HepG2 (cell line): ENCODE measurements at regions not wholly inside any gene's neighbourhood (a gene's known extent, or its start where the extent isn't known, plus 50 kb on each side); places are given as distances from the start of the nearest gene placed in this dataset.

Experiments used
- ATAC-seq: fragments of 200-7000 bp; cut with Tn5 transposase; 3 replicates; pipeline ENCODE4 v1.9.1; 2020; ENCODE audit warnings: mild to moderate bottlenecking, moderate library complexity
- BruUV-seq: library from RNA; stranded (reverse); fragments of 400-500 nt; replicated peaks from 2 replicates; lab custom pipeline; 2021; lab: Mats Ljungman, UMichigan
- CTCF ChIA-PET: fragments of 300-600 bp; formaldehyde crosslinking; extraction: SDS; loops from one replicate; lab custom pipeline; 2021; ENCODE audit warnings: low total read pairs, inconsistent platforms, low intra/inter-chr PET ratio; lab: Yijun Ruan, JAX
- POLR2A ChIA-PET: fragments of 350-600 bp; sonication (Branson Sonifier 250); formaldehyde crosslinking; loops from one replicate; lab custom pipeline; 2020; ENCODE audit warnings: antibody characterized with exemption, inconsistent platforms; lab: Yijun Ruan, JAX
- DNase-seq: peaks from one replicate; pipeline ENCODE4 v3.0.0-alpha.2; 2015; ENCODE audit warnings: low spot score
- FAIRE-seq: peaks from 3 replicates; lab custom pipeline; 2011; peaks lifted over from hg19 to GRCh38; lab: Jason Lieb, UNC
- H2AFZ ChIP-seq: one replicate; pipeline ENCODE4 v1.6.1; 2011; ENCODE audit warnings: low read length, inconsistent platforms
- H3K27ac ChIP-seq: fragments of 300-600 bp; 3 replicates; pipeline ENCODE4 v1.8.0; 2011; ENCODE audit warnings: mixed run types, mild to moderate bottlenecking, mixed read lengths, low read length, inconsistent platforms; ENCODE audit not compliant: insufficient read depth; ENCODE audit errors: extremely low read length
- H3K27me3 ChIP-seq, 2 experiments: fragments of 200-600 bp in 1 of 2; 2 replicates in 1 of 2; 3 replicates in 1 of 2; pipeline versions ENCODE4 v1.6.0 to v1.8.0; 2011; ENCODE audit warnings: low read length in 2 of 2, mild to moderate bottlenecking in 2 of 2, moderate library complexity in 2 of 2, inconsistent platforms in 1 of 2; ENCODE audit not compliant: insufficient read depth in 2 of 2, control insufficient read depth in 1 of 2
- H3K36me3 ChIP-seq, 2 experiments: fragments of 200-600 bp in 1 of 2; replicated peaks in 1 of 2; 2 replicates in 1 of 2; 3 replicates in 1 of 2; pipeline versions ENCODE4 v1.5.1 to v1.8.0; 2011; ENCODE audit warnings: low read length in 2 of 2, inconsistent platforms in 1 of 2; ENCODE audit not compliant: insufficient read depth in 2 of 2, control insufficient read depth in 1 of 2
- H3K4me1 ChIP-seq: 2 replicates; pipeline ENCODE4 v1.5.1; 2012; ENCODE audit warnings: low read length, inconsistent platforms; ENCODE audit not compliant: insufficient read depth
- H3K4me2 ChIP-seq: 2 replicates; pipeline ENCODE4 v1.6.0; 2011; ENCODE audit warnings: low read depth, low read length, inconsistent platforms
- H3K4me3 ChIP-seq, 3 experiments: fragments of 200-600 bp in 1 of 3; sonication (generic), shearing (Covaris generic) in 1 of 3; replicated peaks in 1 of 3; 2 replicates each; pipeline ENCODE4 v1.5.1; 2011 to 2016; ENCODE audit warnings: low read length in 3 of 3, inconsistent platforms in 2 of 3, low read depth in 2 of 3, mild to moderate bottlenecking in 2 of 3, control low read depth in 1 of 3, mixed read lengths in 1 of 3; ENCODE audit not compliant: insufficient read depth in 1 of 3
- H3K79me2 ChIP-seq: one replicate; pipeline ENCODE4 v1.6.1; 2011; ENCODE audit warnings: low read length, inconsistent platforms; ENCODE audit not compliant: insufficient read depth
- H3K9ac ChIP-seq: 2 replicates; pipeline ENCODE4 v1.6.0; 2011; ENCODE audit warnings: mild to moderate bottlenecking, low read depth, low read length, inconsistent platforms; ENCODE audit not compliant: insufficient read depth
- H3K9me3 ChIP-seq: 2 replicates; pipeline ENCODE4 v1.5.1; 2012; ENCODE audit warnings: mild to moderate bottlenecking, low read length
- H4K20me1 ChIP-seq: 2 replicates; pipeline ENCODE4 v1.6.0; 2011; ENCODE audit warnings: inconsistent platforms, mild to moderate bottlenecking, low read length, moderate library complexity; ENCODE audit not compliant: insufficient read depth
- DNMT3B ChIP-seq: conservative IDR thresholded peaks from 2 replicates; pipeline ENCODE4 v1.6.1; 2016; ENCODE audit warnings: missing biosample characterization, control low read depth
- ETV6 ChIP-seq: sonication (generic); formaldehyde crosslinking; conservative IDR thresholded peaks from 2 replicates; pipeline ENCODE4 v1.4.0; 2020; ENCODE audit warnings: missing genetic modification reagents
- SATB2 ChIP-seq: sonication (generic); formaldehyde crosslinking; IDR thresholded peaks from 2 replicates; pipeline ENCODE4 v1.5.0; 2020; ENCODE audit warnings: missing genetic modification reagents
- SMAD9 ChIP-seq: sonication (generic); formaldehyde crosslinking; IDR thresholded peaks from 2 replicates; pipeline ENCODE4 v1.5.1; 2020; ENCODE audit warnings: mild to moderate bottlenecking, missing genetic modification reagents
- TCF7 ChIP-seq: sonication (generic); IDR thresholded peaks from 2 replicates; pipeline ENCODE4 v1.6.1; 2016; ENCODE audit warnings: antibody characterized with exemption, low read depth
- ZBTB42 ChIP-seq: sonication (generic); formaldehyde crosslinking; IDR thresholded peaks from 2 replicates; pipeline ENCODE4 v1.5.0; 2020; ENCODE audit warnings: mild to moderate bottlenecking, missing genetic modification reagents
- ZNF296 ChIP-seq: sonication (generic); formaldehyde crosslinking; conservative IDR thresholded peaks from 2 replicates; pipeline ENCODE4 v1.5.0; 2020; ENCODE audit warnings: mild to moderate bottlenecking, missing genetic modification reagents
- ZNF331 ChIP-seq: sonication (generic); formaldehyde crosslinking; IDR thresholded peaks from 2 replicates; pipeline ENCODE4 v1.4.0; 2020; ENCODE audit warnings: missing genetic modification reagents
- ZNF501 ChIP-seq: sonication (generic); formaldehyde crosslinking; IDR thresholded peaks from 2 replicates; pipeline ENCODE4 v1.5.1; 2020; ENCODE audit warnings: mild to moderate bottlenecking, moderate library complexity, missing genetic modification reagents
- ZNF570 ChIP-seq: sonication (generic); formaldehyde crosslinking; IDR thresholded peaks from 2 replicates; pipeline ENCODE4 v1.4.0; 2020; ENCODE audit warnings: mild to moderate bottlenecking, missing genetic modification reagents, borderline replicate concordance
- ZNF660 ChIP-seq: sonication (generic); formaldehyde crosslinking; IDR thresholded peaks from 2 replicates; pipeline ENCODE4 v1.5.1; 2020; ENCODE audit warnings: mild to moderate bottlenecking, low read depth, missing genetic modification reagents, borderline replicate concordance
- ZNF773 ChIP-seq: sonication (generic); formaldehyde crosslinking; IDR thresholded peaks from 2 replicates; pipeline ENCODE4 v1.4.0; 2020; ENCODE audit warnings: missing genetic modification reagents, borderline replicate concordance
- ZNF775 ChIP-seq: sonication (generic); formaldehyde crosslinking; IDR thresholded peaks from 2 replicates; pipeline ENCODE4 v1.4.0; 2020; ENCODE audit warnings: missing genetic modification reagents, mild to moderate bottlenecking, moderate library complexity, borderline replicate concordance
- WGBS: methylation state at CpG from one replicate; pipeline ENCODE4 v1.1.6; 2017; ENCODE audit warnings: low lambda C conversion rate; 5-methylcytosine and 5-hydroxymethylcytosine counted together
- in situ Hi-C: cut with HindIII; loops from 2 replicates; pipeline ENCODE4 v1.10.0; 2017; ENCODE audit warnings: low pct_unique_long_range_greater_than_20kb; ENCODE audit not compliant: extremely low pct_ligation_motif_present
- intact Hi-C: fragments of 100-400 bp; cut with micrococcal nuclease; formaldehyde crosslinking; loops from one replicate; pipeline ENCODE4 v1.10.0; 2022; ENCODE audit not compliant: unreplicated experiment
- TF ChIP-seq, protein P1 (sequence below): sonication (generic); formaldehyde crosslinking; IDR thresholded peaks from 2 replicates; pipeline ENCODE4 v1.5.1; 2020; ENCODE audit warnings: mild to moderate bottlenecking, missing genetic modification reagents, moderate library complexity
- TF ChIP-seq, protein P2 (sequence below): IDR thresholded peaks from 2 replicates; pipeline ENCODE4 v1.6.1; 2016; ENCODE audit warnings: missing biosample characterization, missing genetic modification reagents, low read depth
- TF ChIP-seq, protein P3 (sequence below): sonication (generic); formaldehyde crosslinking; IDR thresholded peaks from 2 replicates; pipeline ENCODE4 v1.4.0; 2020; ENCODE audit warnings: mild to moderate bottlenecking, missing genetic modification reagents
- TF ChIP-seq, protein P4 (sequence below): sonication (generic); formaldehyde crosslinking; IDR thresholded peaks from 2 replicates; pipeline ENCODE4 v1.5.1; 2020; ENCODE audit warnings: missing genetic modification reagents, mild to moderate bottlenecking, borderline replicate concordance

DNA sequence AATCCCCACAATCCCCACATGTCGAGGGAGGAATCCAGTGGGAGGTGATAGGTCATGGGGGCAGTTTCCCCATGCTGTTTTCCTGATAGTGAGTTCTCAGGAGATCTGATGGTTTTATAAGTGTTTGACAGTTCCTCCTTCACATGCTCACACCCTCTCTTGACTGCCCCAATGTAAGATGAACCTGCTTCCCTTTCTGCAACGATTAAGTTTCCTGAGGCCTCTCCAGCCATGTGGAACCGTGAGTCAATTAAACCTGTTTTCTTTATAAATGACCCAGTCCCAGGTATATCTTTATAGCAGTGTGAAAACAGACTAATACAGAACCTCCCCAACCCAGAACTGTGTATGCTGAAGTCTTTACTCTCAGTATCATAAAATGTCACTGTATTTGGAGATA is 289.5 kb upstream of the MMADHC start (continued):
- TF ChIP-seq, protein P1, sequence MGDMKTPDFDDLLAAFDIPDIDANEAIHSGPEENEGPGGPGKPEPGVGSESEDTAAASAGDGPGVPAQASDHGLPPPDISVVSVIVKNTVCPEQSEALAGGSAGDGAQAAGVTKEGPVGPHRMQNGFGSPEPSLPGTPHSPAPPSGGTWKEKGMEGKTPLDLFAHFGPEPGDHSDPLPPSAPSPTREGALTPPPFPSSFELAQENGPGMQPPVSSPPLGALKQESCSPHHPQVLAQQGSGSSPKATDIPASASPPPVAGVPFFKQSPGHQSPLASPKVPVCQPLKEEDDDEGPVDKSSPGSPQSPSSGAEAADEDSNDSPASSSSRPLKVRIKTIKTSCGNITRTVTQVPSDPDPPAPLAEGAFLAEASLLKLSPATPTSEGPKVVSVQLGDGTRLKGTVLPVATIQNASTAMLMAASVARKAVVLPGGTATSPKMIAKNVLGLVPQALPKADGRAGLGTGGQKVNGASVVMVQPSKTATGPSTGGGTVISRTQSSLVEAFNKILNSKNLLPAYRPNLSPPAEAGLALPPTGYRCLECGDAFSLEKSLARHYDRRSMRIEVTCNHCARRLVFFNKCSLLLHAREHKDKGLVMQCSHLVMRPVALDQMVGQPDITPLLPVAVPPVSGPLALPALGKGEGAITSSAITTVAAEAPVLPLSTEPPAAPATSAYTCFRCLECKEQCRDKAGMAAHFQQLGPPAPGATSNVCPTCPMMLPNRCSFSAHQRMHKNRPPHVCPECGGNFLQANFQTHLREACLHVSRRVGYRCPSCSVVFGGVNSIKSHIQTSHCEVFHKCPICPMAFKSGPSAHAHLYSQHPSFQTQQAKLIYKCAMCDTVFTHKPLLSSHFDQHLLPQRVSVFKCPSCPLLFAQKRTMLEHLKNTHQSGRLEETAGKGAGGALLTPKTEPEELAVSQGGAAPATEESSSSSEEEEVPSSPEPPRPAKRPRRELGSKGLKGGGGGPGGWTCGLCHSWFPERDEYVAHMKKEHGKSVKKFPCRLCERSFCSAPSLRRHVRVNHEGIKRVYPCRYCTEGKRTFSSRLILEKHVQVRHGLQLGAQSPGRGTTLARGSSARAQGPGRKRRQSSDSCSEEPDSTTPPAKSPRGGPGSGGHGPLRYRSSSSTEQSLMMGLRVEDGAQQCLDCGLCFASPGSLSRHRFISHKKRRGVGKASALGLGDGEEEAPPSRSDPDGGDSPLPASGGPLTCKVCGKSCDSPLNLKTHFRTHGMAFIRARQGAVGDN (CRISPR knock-in tag) = no peak
- no peak for TF ChIP-seq ZBTB42 (CRISPR knock-in tag)
- TF ChIP-seq SMAD9 (CRISPR knock-in tag) = no peak
- no peak for TF ChIP-seq TCF7
- no peak for TF ChIP-seq ZNF296
- no peak for TF ChIP-seq ZNF331 (CRISPR knock-in tag)
- TF ChIP-seq ETV6 (CRISPR knock-in tag) = no peak

DNA sequence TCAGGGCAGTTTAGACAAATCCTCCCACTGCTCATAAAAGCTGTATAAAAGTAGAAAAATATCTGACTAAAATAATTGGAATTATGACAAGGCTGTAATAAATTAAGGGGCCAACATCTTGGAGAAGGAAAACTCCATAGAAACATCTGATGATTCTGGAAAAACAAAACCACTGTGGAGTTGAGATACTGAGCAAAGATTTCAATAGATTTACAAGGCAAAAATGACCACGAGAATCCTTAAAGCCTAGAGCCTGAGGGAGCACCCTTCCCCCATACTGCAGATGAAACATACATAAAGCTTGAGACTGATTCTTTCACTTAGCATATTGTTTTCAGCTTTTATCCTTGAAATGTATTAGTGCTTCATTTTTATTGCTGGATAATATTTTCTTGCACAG is 286.4 kb upstream of the MMADHC start:
- H3K79me2 ChIP-seq = no peaks in the 10 kb centered on the region
- H4K20me1 ChIP-seq = no peaks in the 10 kb centered on the region
- no peak for DNase-seq
- H3K9me3 ChIP-seq = peaks cover 61% of the 10 kb centered on the region
- H3K36me3 ChIP-seq = no peaks in the 10 kb centered on the region
- ATAC-seq = no peak
- no peak overlapping the region for H2AFZ ChIP-seq
- CTCF ChIA-PET = no interaction called here
- in situ Hi-C loops = no loop called here
- no peak overlapping the region for H3K27ac ChIP-seq
- 5% methylated on average over 1 of the region's 1 CpG for WGBS
- H3K27me3 ChIP-seq = no peaks in the 10 kb centered on the region
- POLR2A ChIA-PET = no interaction called here
- intact Hi-C loops = no loop called here
- no peak overlapping the region for H3K9ac ChIP-seq
- no peak for TF ChIP-seq ZNF570 (CRISPR knock-in tag)
- no peak for TF ChIP-seq DNMT3B (CRISPR knock-in tag)
- no peak for TF ChIP-seq ZNF660 (CRISPR knock-in tag)
- TF ChIP-seq, protein P2, sequence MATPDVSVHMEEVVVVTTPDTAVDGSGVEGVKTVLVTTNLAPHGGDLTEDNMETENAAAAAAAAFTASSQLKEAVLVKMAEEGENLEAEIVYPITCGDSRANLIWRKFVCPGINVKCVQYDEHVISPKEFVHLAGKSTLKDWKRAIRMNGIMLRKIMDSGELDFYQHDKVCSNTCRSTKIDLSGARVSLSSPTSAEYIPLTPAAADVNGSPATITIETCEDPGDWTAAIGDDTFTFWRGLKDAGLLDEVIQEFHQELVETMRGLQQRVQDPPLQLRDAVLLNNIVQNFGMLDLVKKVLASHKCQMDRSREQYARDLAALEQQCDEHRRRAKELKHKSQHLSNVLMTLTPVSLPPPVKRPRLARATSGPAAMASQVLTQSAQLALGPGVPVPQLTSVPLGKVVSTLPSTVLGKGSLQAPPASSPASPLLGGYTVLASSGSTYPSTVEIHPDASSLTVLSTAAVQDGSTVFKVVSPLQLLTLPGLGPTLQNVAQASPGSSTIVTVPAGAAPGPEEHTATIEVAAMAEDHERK (CRISPR knock-in tag) = no peak
- TF ChIP-seq ZNF501 (CRISPR knock-in tag) = no peak
- no peak for TF ChIP-seq ZNF775 (CRISPR knock-in tag)
- TF ChIP-seq, protein P3, sequence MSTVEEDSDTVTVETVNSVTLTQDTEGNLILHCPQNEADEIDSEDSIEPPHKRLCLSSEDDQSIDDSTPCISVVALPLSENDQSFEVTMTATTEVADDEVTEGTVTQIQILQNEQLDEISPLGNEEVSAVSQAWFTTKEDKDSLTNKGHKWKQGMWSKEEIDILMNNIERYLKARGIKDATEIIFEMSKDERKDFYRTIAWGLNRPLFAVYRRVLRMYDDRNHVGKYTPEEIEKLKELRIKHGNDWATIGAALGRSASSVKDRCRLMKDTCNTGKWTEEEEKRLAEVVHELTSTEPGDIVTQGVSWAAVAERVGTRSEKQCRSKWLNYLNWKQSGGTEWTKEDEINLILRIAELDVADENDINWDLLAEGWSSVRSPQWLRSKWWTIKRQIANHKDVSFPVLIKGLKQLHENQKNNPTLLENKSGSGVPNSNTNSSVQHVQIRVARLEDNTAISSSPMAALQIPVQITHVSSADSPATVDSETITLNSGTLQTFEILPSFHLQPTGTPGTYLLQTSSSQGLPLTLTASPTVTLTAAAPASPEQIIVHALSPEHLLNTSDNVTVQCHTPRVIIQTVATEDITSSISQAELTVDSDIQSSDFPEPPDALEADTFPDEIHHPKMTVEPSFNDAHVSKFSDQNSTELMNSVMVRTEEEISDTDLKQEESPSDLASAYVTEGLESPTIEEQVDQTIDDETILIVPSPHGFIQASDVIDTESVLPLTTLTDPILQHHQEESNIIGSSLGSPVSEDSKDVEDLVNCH = no peak
- TF ChIP-seq SATB2 = no peak
- TF ChIP-seq, protein P4, sequence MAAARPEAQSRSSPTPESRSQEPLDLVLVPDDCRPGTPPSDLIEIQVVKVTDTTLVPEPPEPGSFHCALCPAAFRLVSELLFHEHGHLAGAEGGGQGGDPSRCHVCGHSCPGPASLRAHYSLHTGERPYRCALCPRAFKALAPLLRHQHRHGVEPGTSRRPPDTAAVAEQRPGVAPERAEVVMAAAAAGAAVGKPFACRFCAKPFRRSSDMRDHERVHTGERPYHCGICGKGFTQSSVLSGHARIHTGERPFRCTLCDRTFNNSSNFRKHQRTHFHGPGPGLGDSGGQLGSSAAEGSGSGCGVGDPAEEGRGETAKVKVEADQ (CRISPR knock-in tag) = no peak
- no peak for TF ChIP-seq ZNF773
- H3K4me3 ChIP-seq = no peak overlapping the region
- H3K4me1 ChIP-seq = no peaks in the 10 kb centered on the region
- H3K4me2 ChIP-seq = no peak overlapping the region
- FAIRE-seq = no peak
- BruUV-seq = no TSS peak
